Neural cell (in vitro differentiated cells): ENCODE measurements at regions not wholly inside any gene's neighbourhood (a gene's known extent, or its start where the extent isn't known, plus 50 kb on each side); places are given as distances from the start of the nearest gene placed in this dataset.

ENCODE experiments used
- H2AFZ ChIP-seq: fragments of 200-600, 300-800 bp; sonication (generic), shearing (Covaris generic); 2 replicates; pipeline ENCODE4 v1.6.0; 2014; ENCODE audit warnings: low read depth, mild to moderate bottlenecking, antibody characterized with exemption, low read length, moderate library complexity
- H3F3A ChIP-seq: fragments of 200-600 bp; shearing (Covaris generic); 2 replicates; pipeline ENCODE4 v1.6.1; 2016; ENCODE audit warnings: mild to moderate bottlenecking, moderate library complexity, mixed read lengths, antibody characterized with exemption, low read length; ENCODE audit not compliant: insufficient read depth, poor library complexity, severe bottlenecking
- H3K27ac ChIP-seq: fragments of 200-600, 300-800 bp; sonication (generic), shearing (Covaris generic); 2 replicates; pipeline ENCODE4 v1.5.1; 2014; ENCODE audit warnings: mild to moderate bottlenecking, low read length, moderate library complexity
- H3K27me3 ChIP-seq: fragments of 300-800, 200-600 bp; sonication (generic), shearing (Covaris generic); 2 replicates; pipeline ENCODE4 v1.6.0; 2014; ENCODE audit warnings: mild to moderate bottlenecking, low read depth, low read length, moderate library complexity; ENCODE audit not compliant: insufficient read depth
- H3K36me3 ChIP-seq: fragments of 300-800, 200-600 bp; sonication (generic), shearing (Covaris generic); 2 replicates; pipeline ENCODE4 v1.5.1; 2014; ENCODE audit warnings: mild to moderate bottlenecking, antibody characterized with exemption, low read length, moderate library complexity; ENCODE audit not compliant: insufficient read depth
- H3K4me2 ChIP-seq: fragments of 300-800, 200-600 bp; sonication (generic), shearing (Covaris generic); 2 replicates; pipeline ENCODE4 v1.6.0; 2014; ENCODE audit warnings: mild to moderate bottlenecking, low read length
- H3K4me3 ChIP-seq: fragments of 300-800, 200-600 bp; sonication (generic), shearing (Covaris generic); 2 replicates; pipeline ENCODE4 v1.5.1; 2014; ENCODE audit warnings: mild to moderate bottlenecking, low read length, moderate library complexity
- H3K79me2 ChIP-seq: fragments of 200-600 bp; shearing (Covaris generic); replicated peaks from 2 replicates; pipeline ENCODE4 v1.6.0; 2014; ENCODE audit warnings: mild to moderate bottlenecking, low read length, moderate library complexity; ENCODE audit not compliant: insufficient read depth
- H3K9ac ChIP-seq: fragments of 300-800, 200-600 bp; sonication (generic), shearing (Covaris generic); 2 replicates; pipeline ENCODE4 v1.6.1; 2016; ENCODE audit warnings: mild to moderate bottlenecking, low read length, mixed read lengths
- H3K9me2 ChIP-seq: fragments of 200-600 bp; shearing (Covaris generic); 2 replicates; pipeline ENCODE4 v1.6.1; 2016; ENCODE audit warnings: mild to moderate bottlenecking, low read length, mixed read lengths; ENCODE audit not compliant: insufficient read depth
- H3K9me3 ChIP-seq: fragments of 200-600, 300-800 bp; sonication (generic), shearing (Covaris generic); 2 replicates; pipeline ENCODE4 v1.6.1; 2016; ENCODE audit warnings: mild to moderate bottlenecking, mixed run types, low read length, moderate library complexity, mixed read lengths
- H4K20me1 ChIP-seq: fragments of 200-600 bp; shearing (Covaris generic); 2 replicates; pipeline ENCODE4 v1.6.1; 2016; ENCODE audit warnings: mild to moderate bottlenecking, mixed run types; ENCODE audit not compliant: insufficient read depth
- EP300 ChIP-seq: fragments of 450-650 bp; conservative IDR thresholded peaks from 2 replicates; pipeline ENCODE4 v1.6.1; 2014; ENCODE audit warnings: antibody characterized with exemption, mild to moderate bottlenecking, moderate library complexity; ENCODE audit not compliant: poor library complexity, severe bottlenecking
- EZH2 ChIP-seq: fragments of 200-600, 300-800 bp; shearing (Covaris generic), sonication (generic); IDR thresholded peaks from 2 replicates; pipeline ENCODE4 v1.6.1; 2014; ENCODE audit warnings: antibody characterized with exemption, low read length, borderline replicate concordance, mild to moderate bottlenecking; ENCODE audit not compliant: insufficient read depth, poor library complexity, severe bottlenecking
- MXI1 ChIP-seq: fragments of 450-650 bp; conservative IDR thresholded peaks from 2 replicates; pipeline ENCODE4 v1.6.1; 2014; ENCODE audit warnings: antibody characterized with exemption, mild to moderate bottlenecking; ENCODE audit not compliant: poor library complexity, severe bottlenecking
- POLR2AphosphoS5 ChIP-seq: IDR thresholded peaks from 2 replicates; pipeline ENCODE4 v1.6.1; 2012
- RAD21 ChIP-seq: fragments of 450-650 bp; conservative IDR thresholded peaks from 2 replicates; pipeline ENCODE4 v1.6.1; 2014; ENCODE audit warnings: antibody characterized with exemption, mild to moderate bottlenecking, moderate library complexity
- SMC3 ChIP-seq: fragments of 450-650 bp; conservative IDR thresholded peaks from 2 replicates; pipeline ENCODE4 v1.6.1; 2014; ENCODE audit warnings: antibody characterized with exemption, mild to moderate bottlenecking, moderate library complexity; ENCODE audit not compliant: poor library complexity
- TAF1 ChIP-seq: IDR thresholded peaks from 2 replicates; pipeline ENCODE4 v1.6.1; 2012; ENCODE audit warnings: low read depth
- TF ChIP-seq, protein P1 (sequence below): IDR thresholded peaks from 2 replicates; pipeline ENCODE4 v1.6.1; 2012; ENCODE audit warnings: borderline replicate concordance
- TF ChIP-seq, protein P2 (sequence below): fragments of 450-650 bp; IDR thresholded peaks from 2 replicates; pipeline ENCODE4 v1.5.1; 2014; ENCODE audit warnings: antibody characterized with exemption, mild to moderate bottlenecking, moderate library complexity; ENCODE audit not compliant: poor library complexity, severe bottlenecking

DNA sequence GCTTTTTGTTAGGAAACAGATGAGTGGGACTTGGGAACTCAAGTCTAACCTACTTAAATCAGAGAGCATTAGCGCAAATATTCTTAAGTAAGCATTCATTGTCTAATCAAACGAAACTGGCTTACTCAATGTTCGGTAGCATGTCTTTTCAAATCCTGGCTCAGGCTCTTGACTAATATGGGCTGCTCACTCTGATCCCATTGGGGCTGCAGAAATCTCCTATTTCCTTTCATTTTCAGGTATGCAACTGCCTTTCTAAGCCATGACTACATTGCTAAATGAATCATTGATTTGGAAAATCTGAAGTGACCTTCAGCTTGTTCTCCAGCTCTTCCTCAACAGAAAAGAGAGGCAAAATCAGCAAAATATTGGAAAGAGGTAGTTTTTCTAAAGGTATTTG lies 2084.4 kb upstream of the PIK3C3 start:
- no peaks in the 10 kb centered on the region for H3K9me2 ChIP-seq
- no peak overlapping the region for H2AFZ ChIP-seq

DNA sequence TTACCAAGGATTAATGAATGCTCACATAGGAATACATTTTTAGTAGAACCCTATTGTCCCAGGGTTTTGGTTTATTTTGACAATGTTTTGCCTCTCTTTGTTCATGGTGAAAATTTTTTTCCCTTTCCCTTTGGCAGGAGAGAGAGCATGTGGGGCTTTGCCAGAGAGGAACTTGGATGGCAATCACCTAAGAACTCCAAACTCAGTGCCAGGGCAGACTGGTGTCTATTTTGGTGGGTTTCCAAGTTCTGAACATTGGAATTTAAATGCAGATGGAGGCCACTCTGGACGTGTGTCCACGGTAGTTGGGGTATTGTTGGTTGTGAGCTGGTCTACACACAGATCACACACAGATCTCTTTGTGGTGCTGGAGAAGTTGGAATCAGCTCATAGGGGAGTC lies 2091.1 kb upstream of the PIK3C3 start:
- H3K9ac ChIP-seq, result no peak overlapping the region
- H3K36me3 ChIP-seq, result no peaks in the 10 kb centered on the region
- no peaks in the 10 kb centered on the region for H4K20me1 ChIP-seq
- H3K27ac ChIP-seq, result no peak overlapping the region
- no peaks in the 10 kb centered on the region for H3K79me2 ChIP-seq
- no peaks in the 10 kb centered on the region for H3K27me3 ChIP-seq
- no peaks in the 10 kb centered on the region for H3F3A ChIP-seq
- no peak for TF ChIP-seq TAF1
- TF ChIP-seq, protein P1, sequence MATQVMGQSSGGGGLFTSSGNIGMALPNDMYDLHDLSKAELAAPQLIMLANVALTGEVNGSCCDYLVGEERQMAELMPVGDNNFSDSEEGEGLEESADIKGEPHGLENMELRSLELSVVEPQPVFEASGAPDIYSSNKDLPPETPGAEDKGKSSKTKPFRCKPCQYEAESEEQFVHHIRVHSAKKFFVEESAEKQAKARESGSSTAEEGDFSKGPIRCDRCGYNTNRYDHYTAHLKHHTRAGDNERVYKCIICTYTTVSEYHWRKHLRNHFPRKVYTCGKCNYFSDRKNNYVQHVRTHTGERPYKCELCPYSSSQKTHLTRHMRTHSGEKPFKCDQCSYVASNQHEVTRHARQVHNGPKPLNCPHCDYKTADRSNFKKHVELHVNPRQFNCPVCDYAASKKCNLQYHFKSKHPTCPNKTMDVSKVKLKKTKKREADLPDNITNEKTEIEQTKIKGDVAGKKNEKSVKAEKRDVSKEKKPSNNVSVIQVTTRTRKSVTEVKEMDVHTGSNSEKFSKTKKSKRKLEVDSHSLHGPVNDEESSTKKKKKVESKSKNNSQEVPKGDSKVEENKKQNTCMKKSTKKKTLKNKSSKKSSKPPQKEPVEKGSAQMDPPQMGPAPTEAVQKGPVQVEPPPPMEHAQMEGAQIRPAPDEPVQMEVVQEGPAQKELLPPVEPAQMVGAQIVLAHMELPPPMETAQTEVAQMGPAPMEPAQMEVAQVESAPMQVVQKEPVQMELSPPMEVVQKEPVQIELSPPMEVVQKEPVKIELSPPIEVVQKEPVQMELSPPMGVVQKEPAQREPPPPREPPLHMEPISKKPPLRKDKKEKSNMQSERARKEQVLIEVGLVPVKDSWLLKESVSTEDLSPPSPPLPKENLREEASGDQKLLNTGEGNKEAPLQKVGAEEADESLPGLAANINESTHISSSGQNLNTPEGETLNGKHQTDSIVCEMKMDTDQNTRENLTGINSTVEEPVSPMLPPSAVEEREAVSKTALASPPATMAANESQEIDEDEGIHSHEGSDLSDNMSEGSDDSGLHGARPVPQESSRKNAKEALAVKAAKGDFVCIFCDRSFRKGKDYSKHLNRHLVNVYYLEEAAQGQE, result no peak
- no peak for TF ChIP-seq MXI1
- TF ChIP-seq EP300, result no peak
- TF ChIP-seq SMC3, result no peak
- TF ChIP-seq, protein P2, sequence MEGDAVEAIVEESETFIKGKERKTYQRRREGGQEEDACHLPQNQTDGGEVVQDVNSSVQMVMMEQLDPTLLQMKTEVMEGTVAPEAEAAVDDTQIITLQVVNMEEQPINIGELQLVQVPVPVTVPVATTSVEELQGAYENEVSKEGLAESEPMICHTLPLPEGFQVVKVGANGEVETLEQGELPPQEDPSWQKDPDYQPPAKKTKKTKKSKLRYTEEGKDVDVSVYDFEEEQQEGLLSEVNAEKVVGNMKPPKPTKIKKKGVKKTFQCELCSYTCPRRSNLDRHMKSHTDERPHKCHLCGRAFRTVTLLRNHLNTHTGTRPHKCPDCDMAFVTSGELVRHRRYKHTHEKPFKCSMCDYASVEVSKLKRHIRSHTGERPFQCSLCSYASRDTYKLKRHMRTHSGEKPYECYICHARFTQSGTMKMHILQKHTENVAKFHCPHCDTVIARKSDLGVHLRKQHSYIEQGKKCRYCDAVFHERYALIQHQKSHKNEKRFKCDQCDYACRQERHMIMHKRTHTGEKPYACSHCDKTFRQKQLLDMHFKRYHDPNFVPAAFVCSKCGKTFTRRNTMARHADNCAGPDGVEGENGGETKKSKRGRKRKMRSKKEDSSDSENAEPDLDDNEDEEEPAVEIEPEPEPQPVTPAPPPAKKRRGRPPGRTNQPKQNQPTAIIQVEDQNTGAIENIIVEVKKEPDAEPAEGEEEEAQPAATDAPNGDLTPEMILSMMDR, result no peak
- no peak for TF ChIP-seq RAD21
- no peak for TF ChIP-seq EZH2
- no peak for TF ChIP-seq POLR2AphosphoS5
- H3K4me2 ChIP-seq, result no peak overlapping the region
- H3K9me3 ChIP-seq, result no peaks in the 10 kb centered on the region
- H3K4me3 ChIP-seq, result no peak overlapping the region
- no peak overlapping the region for H2AFZ ChIP-seq
- no peaks in the 10 kb centered on the region for H3K9me2 ChIP-seq

More for the DNA sequence above, 2084.4 kb upstream of the PIK3C3 start:
- Histone ChIP-seq H3K27ac (no peak overlapping the region), H3K4me3 (no peak overlapping the region), H3K36me3 (no peaks in the 10 kb centered on the region), H3K4me2 (no peak overlapping the region), H3K9ac (no peak overlapping the region), H3F3A (no peaks in the 10 kb centered on the region), H4K20me1 (no peaks in the 10 kb centered on the region), H3K9me3 (no peaks in the 10 kb centered on the region), H3K27me3 (no peaks in the 10 kb centered on the region), H3K79me2 (no peaks in the 10 kb centered on the region)
- TF ChIP-seq SMC3, result no peak
- no peak for TF ChIP-seq MXI1
- TF ChIP-seq, protein P1, result no peak
- TF ChIP-seq EZH2, result no peak
- no peak for TF ChIP-seq TAF1
- no peak for TF ChIP-seq POLR2AphosphoS5
- TF ChIP-seq, protein P2, result no peak
- TF ChIP-seq RAD21, result no peak
- TF ChIP-seq EP300, result no peak
